Hepatocyte (in vitro differentiated cells): ENCODE measurements at regions not wholly inside any gene's neighbourhood (a gene's known extent, or its start where the extent isn't known, plus 50 kb on each side); places are given as distances from the start of the nearest gene placed in this dataset.

ENCODE experiments used
- DNase-seq: peaks from one replicate; pipeline ENCODE4 v3.0.0-alpha.2; 2016; ENCODE audit warnings: low spot score
- H2AFZ ChIP-seq: fragments of 200-600 bp; sonication (generic); 2 replicates; pipeline ENCODE4 v1.6.0; 2016; ENCODE audit warnings: antibody characterized with exemption, mild to moderate bottlenecking
- H3K27ac ChIP-seq: fragments of 200-600 bp; sonication (generic); 2 replicates; pipeline ENCODE4 v1.5.1; 2016; ENCODE audit warnings: mild to moderate bottlenecking
- H3K27me3 ChIP-seq: fragments of 200-600 bp; sonication (generic); 2 replicates; pipeline ENCODE4 v1.6.1; 2016
- H3K36me3 ChIP-seq: fragments of 200-600 bp; sonication (generic); replicated peaks from 2 replicates; pipeline ENCODE4 v1.5.1; 2016; ENCODE audit warnings: low read depth; ENCODE audit not compliant: insufficient read depth
- H3K4me1 ChIP-seq: fragments of 200-600 bp; sonication (generic); 2 replicates; pipeline ENCODE4 v1.5.1; 2016; ENCODE audit warnings: mild to moderate bottlenecking, moderate library complexity; ENCODE audit not compliant: insufficient read depth
- H3K4me2 ChIP-seq: fragments of 200-600 bp; sonication (generic); 2 replicates; pipeline ENCODE4 v1.6.0; 2016
- H3K4me3 ChIP-seq: fragments of 200-600 bp; sonication (generic); 2 replicates; pipeline ENCODE4 v1.5.1; 2016; ENCODE audit warnings: mild to moderate bottlenecking
- H3K79me2 ChIP-seq: fragments of 200-600 bp; sonication (generic); 2 replicates; pipeline ENCODE4 v1.6.0; 2017; ENCODE audit warnings: mild to moderate bottlenecking
- H3K9me2 ChIP-seq: fragments of 200-600 bp; sonication (generic); replicated peaks from 2 replicates; pipeline ENCODE4 v1.6.0; 2017; ENCODE audit warnings: mild to moderate bottlenecking; ENCODE audit not compliant: insufficient read depth
- H3K9me3 ChIP-seq: fragments of 200-600 bp; sonication (generic); 2 replicates; pipeline ENCODE4 v1.5.1; 2016; ENCODE audit warnings: low read depth, mild to moderate bottlenecking
- H4K20me1 ChIP-seq: fragments of 200-600 bp; sonication (generic); 2 replicates; pipeline ENCODE4 v1.6.0; 2016; ENCODE audit warnings: mild to moderate bottlenecking; ENCODE audit not compliant: insufficient read depth, poor library complexity, severe bottlenecking
- EZH2 ChIP-seq: fragments of 200-600 bp; sonication (generic); IDR thresholded peaks from 2 replicates; pipeline ENCODE4 v1.6.1; 2016; ENCODE audit warnings: antibody characterized with exemption, mild to moderate bottlenecking, borderline replicate concordance
- EZH2phosphoT487 ChIP-seq: fragments of 200-600 bp; sonication (generic); IDR thresholded peaks from one replicate; pipeline ENCODE4 v1.6.1; 2018; ENCODE audit warnings: antibody characterized with exemption, mild to moderate bottlenecking, low read depth, moderate library complexity; ENCODE audit not compliant: unreplicated experiment, severe bottlenecking
- WGBS: methylation state at CpG from one replicate; pipeline ENCODE4 v1.1.6; 2016; ENCODE audit warnings: low lambda C conversion rate; ENCODE audit errors: missing lambda C conversion rate; 5-methylcytosine and 5-hydroxymethylcytosine counted together
- TF ChIP-seq, protein P1 (sequence below): fragments of 200-600 bp; sonication (generic); IDR thresholded peaks from 2 replicates; pipeline ENCODE4 v1.5.1; 2016; ENCODE audit warnings: antibody characterized with exemption, mild to moderate bottlenecking; ENCODE audit not compliant: poor library complexity

DNA sequence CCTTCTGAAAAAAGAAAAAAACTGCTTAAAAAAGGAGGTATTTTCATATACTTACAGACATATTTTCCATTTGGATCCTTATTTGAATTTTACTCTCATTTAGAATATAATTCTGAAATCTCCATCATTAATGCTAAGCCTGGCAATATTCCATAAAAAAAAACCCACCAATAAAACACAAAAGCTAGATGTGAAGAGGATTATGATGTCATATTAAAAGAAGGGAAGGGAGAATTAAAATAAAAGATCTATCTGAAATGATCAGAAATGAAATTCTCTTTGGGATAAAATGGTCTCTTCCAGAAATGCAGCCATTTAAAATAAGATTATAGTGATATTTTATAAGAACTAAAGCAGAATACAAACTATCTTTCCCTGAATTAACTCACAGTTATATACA is 206.7 kb upstream of the CAMK1G start:
- no peaks in the 10 kb centered on the region for H4K20me1 ChIP-seq
- TF ChIP-seq, protein P1, sequence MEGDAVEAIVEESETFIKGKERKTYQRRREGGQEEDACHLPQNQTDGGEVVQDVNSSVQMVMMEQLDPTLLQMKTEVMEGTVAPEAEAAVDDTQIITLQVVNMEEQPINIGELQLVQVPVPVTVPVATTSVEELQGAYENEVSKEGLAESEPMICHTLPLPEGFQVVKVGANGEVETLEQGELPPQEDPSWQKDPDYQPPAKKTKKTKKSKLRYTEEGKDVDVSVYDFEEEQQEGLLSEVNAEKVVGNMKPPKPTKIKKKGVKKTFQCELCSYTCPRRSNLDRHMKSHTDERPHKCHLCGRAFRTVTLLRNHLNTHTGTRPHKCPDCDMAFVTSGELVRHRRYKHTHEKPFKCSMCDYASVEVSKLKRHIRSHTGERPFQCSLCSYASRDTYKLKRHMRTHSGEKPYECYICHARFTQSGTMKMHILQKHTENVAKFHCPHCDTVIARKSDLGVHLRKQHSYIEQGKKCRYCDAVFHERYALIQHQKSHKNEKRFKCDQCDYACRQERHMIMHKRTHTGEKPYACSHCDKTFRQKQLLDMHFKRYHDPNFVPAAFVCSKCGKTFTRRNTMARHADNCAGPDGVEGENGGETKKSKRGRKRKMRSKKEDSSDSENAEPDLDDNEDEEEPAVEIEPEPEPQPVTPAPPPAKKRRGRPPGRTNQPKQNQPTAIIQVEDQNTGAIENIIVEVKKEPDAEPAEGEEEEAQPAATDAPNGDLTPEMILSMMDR = no peak
- TF ChIP-seq EZH2phosphoT487 (no peak), EZH2 (no peak)
- H3K79me2 ChIP-seq = no peaks in the 10 kb centered on the region
- DNase-seq = no peak
- H3K36me3 ChIP-seq = no peaks in the 10 kb centered on the region
- H3K4me3 ChIP-seq = no peak overlapping the region
- no peak overlapping the region for H2AFZ ChIP-seq
- no peak overlapping the region for H3K4me2 ChIP-seq
- no peaks in the 10 kb centered on the region for H3K4me1 ChIP-seq
- no peaks in the 10 kb centered on the region for H3K9me2 ChIP-seq
- H3K27ac ChIP-seq = no peak overlapping the region
- H3K9me3 ChIP-seq = no peaks in the 10 kb centered on the region
- no peaks in the 10 kb centered on the region for H3K27me3 ChIP-seq

DNA sequence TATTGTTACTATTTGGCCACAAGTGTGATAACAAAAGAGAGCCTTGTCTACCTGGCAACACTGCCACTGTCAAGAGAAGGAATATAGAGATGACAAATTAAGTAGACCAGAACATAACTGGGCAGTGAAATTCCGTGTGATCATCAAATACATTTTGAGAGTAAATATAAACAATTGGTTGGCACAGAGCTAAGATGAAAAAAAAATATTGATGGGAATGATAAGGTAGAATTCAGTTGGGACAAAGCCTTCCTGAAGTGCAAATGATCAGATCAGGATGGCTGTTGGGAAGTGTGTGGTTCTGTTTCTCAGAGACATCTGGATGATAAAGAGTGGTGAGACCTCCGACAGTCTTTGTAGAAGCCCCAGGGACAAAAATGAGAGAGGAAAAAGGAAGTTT is 205.5 kb upstream of the CAMK1G start:
- H3K79me2 ChIP-seq = no peaks in the 10 kb centered on the region
- H3K27me3 ChIP-seq = no peaks in the 10 kb centered on the region
- H4K20me1 ChIP-seq = no peaks in the 10 kb centered on the region
- no peak overlapping the region for H3K4me3 ChIP-seq
- H3K4me1 ChIP-seq = peaks cover 6% of the 10 kb centered on the region
- no peak for DNase-seq
- no peak overlapping the region for H2AFZ ChIP-seq
- H3K27ac ChIP-seq = no peak overlapping the region
- 75% methylated on average over 2 of the region's 2 CpGs for WGBS
- no peaks in the 10 kb centered on the region for H3K9me3 ChIP-seq
- TF ChIP-seq EZH2phosphoT487 (no peak), EZH2 (no peak)
- TF ChIP-seq, protein P1 = no peak
- H3K36me3 ChIP-seq = no peaks in the 10 kb centered on the region
- no peak overlapping the region for H3K4me2 ChIP-seq
- no peaks in the 10 kb centered on the region for H3K9me2 ChIP-seq

DNA sequence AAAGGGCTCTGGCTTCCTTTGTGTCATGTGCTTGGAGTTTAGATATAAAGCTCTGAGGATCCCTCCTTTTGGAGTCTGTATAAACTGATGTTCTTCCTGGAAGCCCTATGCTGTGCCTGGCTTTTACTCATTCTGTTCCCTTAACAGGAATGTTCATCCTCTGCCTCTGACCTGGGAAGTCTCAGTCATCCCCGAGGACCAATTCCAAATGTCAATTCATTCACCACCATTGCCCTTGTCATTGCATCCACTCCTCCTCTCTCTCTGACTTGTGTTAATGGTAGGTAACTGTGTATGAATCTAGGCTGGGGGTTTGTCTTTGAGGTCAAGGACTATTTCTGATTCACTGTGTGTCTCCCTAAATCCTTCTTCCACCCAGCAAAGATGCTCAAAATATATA is 204.2 kb upstream of the CAMK1G start:
- Histone ChIP-seq H3K27ac (no peak overlapping the region), H3K79me2 (no peaks in the 10 kb centered on the region), H2AFZ (no peak overlapping the region), H3K36me3 (no peaks in the 10 kb centered on the region), H3K4me2 (no peak overlapping the region), H3K9me2 (no peaks in the 10 kb centered on the region), H3K4me3 (no peak overlapping the region), H3K27me3 (no peaks in the 10 kb centered on the region), H4K20me1 (no peaks in the 10 kb centered on the region), H3K4me1 (peaks cover 16% of the 10 kb centered on the region), H3K9me3 (no peaks in the 10 kb centered on the region)
- TF ChIP-seq EZH2phosphoT487 = no peak
- TF ChIP-seq EZH2 = no peak
- TF ChIP-seq, protein P1 = no peak
- 68% methylated on average over 1 of the region's 1 CpG for WGBS
- DNase-seq = no peak

DNA sequence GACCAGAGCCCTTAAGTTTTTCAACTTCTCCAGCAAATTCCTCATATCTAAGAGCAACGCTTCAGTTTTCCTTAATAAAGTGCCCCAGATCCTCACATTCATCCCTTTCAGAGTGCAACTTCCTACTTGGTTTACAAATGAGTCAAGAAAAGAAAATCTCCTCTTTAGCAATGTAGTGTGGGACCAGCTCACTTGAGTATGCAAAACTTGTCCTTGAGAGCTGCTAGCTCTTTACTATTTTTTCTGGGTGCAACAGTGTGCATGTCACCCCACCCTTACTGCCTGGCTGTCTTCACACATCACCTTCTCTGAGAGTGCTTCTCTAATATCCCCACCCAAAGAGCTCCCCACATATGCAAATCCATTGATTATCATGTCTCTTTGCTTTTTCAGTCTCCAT is 203.1 kb upstream of the CAMK1G start:
- Histone ChIP-seq H3K27ac (no peak overlapping the region), H3K36me3 (no peaks in the 10 kb centered on the region), H3K9me2 (no peaks in the 10 kb centered on the region), H3K4me2 (no peak overlapping the region), H3K4me1 (peaks cover 19% of the 10 kb centered on the region), H3K4me3 (no peak overlapping the region), H4K20me1 (no peaks in the 10 kb centered on the region), H3K27me3 (no peaks in the 10 kb centered on the region), H3K9me3 (no peaks in the 10 kb centered on the region), H3K79me2 (no peaks in the 10 kb centered on the region), H2AFZ (no peak overlapping the region)
- DNase-seq = no peak
- TF ChIP-seq EZH2phosphoT487 = no peak
- no peak for TF ChIP-seq EZH2
- TF ChIP-seq, protein P1 = no peak
- WGBS = 77% methylated on average over 1 of the region's 1 CpG
